Kidney (tissue), 13 donors: ENCODE measurements at regions not wholly inside any gene's neighbourhood (a gene's known extent, or its start where the extent isn't known, plus 50 kb on each side); places are given as distances from the start of the nearest gene placed in this dataset.
A peak's percentile ranks its signal among the peaks of the same experiment; 100 is the strongest.

Experiments used
- DNase-seq, 5 donors: peaks; one replicate each; pipeline ENCODE4 v3.0.0-alpha.2; 2013 to 2020
- FAIRE-seq: peaks from 2 replicates; lab custom pipeline; 2012; peaks lifted over from hg19 to GRCh38; lab: Jason Lieb, UNC
- H3K27ac ChIP-seq, 2 donors: one replicate each; pipeline ENCODE4 v1.7.0; 2013; ENCODE audit warnings: low read depth in 2 of 2, low read length in 2 of 2, inconsistent platforms in 1 of 2
- H3K27me3 ChIP-seq: one replicate; pipeline ENCODE4 v1.7.1; 2013; ENCODE audit warnings: low read length, inconsistent platforms; ENCODE audit not compliant: control insufficient read depth, insufficient read depth
- H3K36me3 ChIP-seq, 3 donors: one replicate each; pipeline versions ENCODE4 v1.7.0 to v1.7.1; 2013; ENCODE audit warnings: low read length in 3 of 3, control low read depth in 1 of 3, inconsistent platforms in 1 of 3; ENCODE audit not compliant: insufficient read depth in 3 of 3, control insufficient read depth in 2 of 3
- H3K4me1 ChIP-seq, 3 donors: one replicate each; pipeline versions ENCODE4 v1.7.0 to v1.7.1; 2013; ENCODE audit warnings: low read length in 3 of 3, inconsistent platforms in 1 of 3, low read depth in 1 of 3; ENCODE audit not compliant: control insufficient read depth in 2 of 3, insufficient read depth in 2 of 3
- H3K4me3 ChIP-seq, 3 donors: one replicate each; pipeline versions ENCODE4 v1.7.0 to v1.8.1; 2013; ENCODE audit warnings: low read length in 3 of 3, control low read depth in 1 of 3, inconsistent platforms in 1 of 3
- H3K9ac ChIP-seq, 3 donors: one replicate each; pipeline versions ENCODE4 v1.7.0 to v1.7.1; 2013; ENCODE audit warnings: low read length in 3 of 3, control low read depth in 1 of 3, inconsistent platforms in 1 of 3
- H3K9me3 ChIP-seq, 3 donors: one replicate each; pipeline versions ENCODE4 v1.7.0 to v1.7.1; 2013; ENCODE audit warnings: low read length in 3 of 3, control low read depth in 1 of 3, inconsistent platforms in 1 of 3; ENCODE audit not compliant: control insufficient read depth in 2 of 3, insufficient read depth in 1 of 3
- CTCF ChIP-seq: IDR thresholded peaks from 3 replicates; pipeline ENCODE4 v1.5.1; 2012; ENCODE audit warnings: mild to moderate bottlenecking, moderate library complexity, borderline replicate concordance; ENCODE audit not compliant: insufficient read depth; ENCODE audit errors: extremely low read depth
- intact Hi-C: fragments of 100-400 bp; cut with DNase I; formaldehyde crosslinking; loops from one replicate; pipeline ENCODE4 v1.11.1; 2022
- donor health status: control.
- donor health status: control.
- donor health status: control.
- donor health status: control.
- donor health status: control.
- donor health status: DM: yes; HTN: yes; CAD: no.
- donor health status: Normal renal cell carcinoma (clear cell type).

GRCh38 chr1:22212400-22213233 lies 69.7 kb upstream of the WNT4 start:
- intact Hi-C loops = no loop called here
- no peaks in the 10 kb centered on the region for H3K36me3 ChIP-seq
- peak in 1 of 5 donors; percentile 26 for DNase-seq
- H3K9ac ChIP-seq = no peak overlapping the region
- no peak overlapping the region for H3K4me3 ChIP-seq
- H3K27ac ChIP-seq = no peak overlapping the region
- H3K9me3 ChIP-seq = no peaks in the 10 kb centered on the region
- H3K27me3 ChIP-seq = peaks cover 7% of the 10 kb centered on the region
- FAIRE-seq = no peak
- no peak for TF ChIP-seq CTCF
- H3K4me1 ChIP-seq = no peaks in the 10 kb centered on the region

DNA sequence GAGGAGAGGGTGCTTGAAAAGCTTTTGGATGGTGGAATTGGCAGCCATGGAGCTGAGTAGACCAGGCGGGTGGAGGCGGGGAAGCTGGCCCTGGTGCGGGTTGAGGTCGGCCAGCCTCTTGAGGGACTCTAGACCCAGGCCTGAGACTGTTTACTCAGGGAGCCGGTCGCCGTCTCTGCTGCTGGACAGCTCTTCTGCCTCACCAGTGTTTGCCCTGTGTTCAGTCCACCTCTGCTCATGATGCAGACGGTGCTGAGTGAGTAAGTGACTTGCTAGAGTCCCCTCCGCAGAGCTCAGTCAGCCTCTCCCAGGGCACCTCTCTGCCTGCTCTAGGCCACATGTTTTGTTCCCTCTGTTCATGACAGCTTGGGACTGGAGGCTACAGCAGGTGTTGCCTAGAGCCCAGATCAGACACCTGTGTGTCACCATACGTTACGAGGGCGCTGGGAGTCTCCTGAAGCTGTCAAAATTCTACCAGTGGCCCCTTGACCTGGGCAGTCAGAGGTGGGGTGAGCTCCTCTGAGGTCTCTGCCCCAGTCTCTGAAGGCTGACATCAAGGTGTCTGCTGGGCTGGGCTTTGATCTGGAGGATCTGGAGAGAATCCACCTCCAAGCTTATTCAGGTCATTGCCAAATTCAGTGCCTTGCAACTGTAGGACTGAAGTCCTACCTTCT lies 73.5 kb upstream of the WNT4 start:
- DNase-seq (peak in 3 of 5 donors; percentile 45 to 61 (median 47)), FAIRE-seq (no peak)
- no peaks in the 10 kb centered on the region for H3K9me3 ChIP-seq
- H3K27ac ChIP-seq = no peak overlapping the region
- no peak overlapping the region for H3K9ac ChIP-seq
- H3K27me3 ChIP-seq = peaks cover 2% of the 10 kb centered on the region
- TF ChIP-seq CTCF = no peak
- intact Hi-C loops = no loop called here
- no peaks in the 10 kb centered on the region for H3K4me1 ChIP-seq
- no peak overlapping the region for H3K4me3 ChIP-seq
- H3K36me3 ChIP-seq = no peaks in the 10 kb centered on the region

- no peak for FAIRE-seq
- Histone ChIP-seq H3K4me3 (no peak overlapping the region), H3K27ac (no peak overlapping the region), H3K9me3 (no peaks in the 10 kb centered on the region), H3K4me1 (no peaks in the 10 kb centered on the region), H3K9ac (no peak overlapping the region), H3K36me3 (no peaks in the 10 kb centered on the region), H3K27me3 (peaks cover 2% of the 10 kb centered on the region)
- intact Hi-C loops = no loop called here
- TF ChIP-seq CTCF = no peak
- no peak for DNase-seq
Observed at GRCh38 chr1:22216966-22217365, 74.1 kb upstream of the WNT4 start.
